ENCODE measurements at regions not wholly inside any gene's neighbourhood (a gene's known extent, or its start where the extent isn't known, plus 50 kb on each side); places are given as distances from the start of the nearest gene placed in this dataset.

DNA sequence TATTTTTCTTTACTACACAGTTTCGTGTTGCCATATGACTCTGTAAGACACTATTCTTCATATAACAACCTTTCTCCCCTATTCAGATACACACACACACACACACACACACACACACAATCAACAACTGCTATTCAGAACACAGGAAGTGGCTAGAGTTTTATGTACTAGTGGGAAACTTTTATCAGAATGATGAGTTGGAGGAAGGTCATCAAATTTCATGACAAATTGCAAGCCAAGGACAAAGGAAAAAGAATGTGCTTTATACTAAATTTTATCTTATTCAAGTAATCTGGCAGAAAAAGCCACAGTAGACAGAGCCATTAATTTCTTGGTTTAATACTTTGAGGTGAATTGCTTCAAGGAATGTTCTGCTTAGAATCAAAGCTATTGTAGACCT, 899.8 kb downstream of the ROBO2 start:
- no peak for DNase-seq (ENCODE audit: low spot score)
- TF ChIP-seq, protein P1, sequence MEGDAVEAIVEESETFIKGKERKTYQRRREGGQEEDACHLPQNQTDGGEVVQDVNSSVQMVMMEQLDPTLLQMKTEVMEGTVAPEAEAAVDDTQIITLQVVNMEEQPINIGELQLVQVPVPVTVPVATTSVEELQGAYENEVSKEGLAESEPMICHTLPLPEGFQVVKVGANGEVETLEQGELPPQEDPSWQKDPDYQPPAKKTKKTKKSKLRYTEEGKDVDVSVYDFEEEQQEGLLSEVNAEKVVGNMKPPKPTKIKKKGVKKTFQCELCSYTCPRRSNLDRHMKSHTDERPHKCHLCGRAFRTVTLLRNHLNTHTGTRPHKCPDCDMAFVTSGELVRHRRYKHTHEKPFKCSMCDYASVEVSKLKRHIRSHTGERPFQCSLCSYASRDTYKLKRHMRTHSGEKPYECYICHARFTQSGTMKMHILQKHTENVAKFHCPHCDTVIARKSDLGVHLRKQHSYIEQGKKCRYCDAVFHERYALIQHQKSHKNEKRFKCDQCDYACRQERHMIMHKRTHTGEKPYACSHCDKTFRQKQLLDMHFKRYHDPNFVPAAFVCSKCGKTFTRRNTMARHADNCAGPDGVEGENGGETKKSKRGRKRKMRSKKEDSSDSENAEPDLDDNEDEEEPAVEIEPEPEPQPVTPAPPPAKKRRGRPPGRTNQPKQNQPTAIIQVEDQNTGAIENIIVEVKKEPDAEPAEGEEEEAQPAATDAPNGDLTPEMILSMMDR (IDR thresholded peaks at IDR 0.05) = no peak
- Histone ChIP-seq H3K9me3 (no peaks in the 10 kb centered on the region), H3K27ac (no peak overlapping the region), H3K4me1 (no peaks in the 10 kb centered on the region), H3K4me3 (no peak overlapping the region), H3K36me3 (no peaks in the 10 kb centered on the region), H3K27me3 (no peaks in the 10 kb centered on the region)

DNA sequence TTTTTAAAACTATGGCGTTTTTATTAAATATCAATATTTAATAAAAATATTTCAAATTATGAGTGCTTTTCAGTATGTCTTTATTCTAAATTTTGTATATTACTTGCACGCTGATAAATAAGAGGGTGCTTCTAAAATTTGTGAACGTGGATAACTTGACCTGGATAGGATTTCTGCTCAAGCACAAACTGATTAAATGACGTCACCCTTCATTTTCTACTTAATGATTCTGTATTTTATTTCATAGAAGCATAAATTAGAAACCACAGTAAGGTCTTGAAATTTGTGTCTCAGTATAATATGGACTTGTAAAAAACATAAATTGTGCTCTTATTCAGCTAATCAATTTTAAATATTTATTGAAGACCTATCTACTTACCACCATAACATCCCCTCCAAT, 903.7 kb downstream of the ROBO2 start:
- no peaks in the 10 kb centered on the region for H3K9me3 ChIP-seq
- no peaks in the 10 kb centered on the region for H3K4me1 ChIP-seq
- H3K27ac ChIP-seq = no peak overlapping the region
- DNase-seq (ENCODE audit: low spot score) = no peak
- TF ChIP-seq, protein P1 (IDR thresholded peaks at IDR 0.05) = no peak
- H3K27me3 ChIP-seq = no peaks in the 10 kb centered on the region
- no peak overlapping the region for H3K4me3 ChIP-seq
- no peaks in the 10 kb centered on the region for H3K36me3 ChIP-seq

DNA sequence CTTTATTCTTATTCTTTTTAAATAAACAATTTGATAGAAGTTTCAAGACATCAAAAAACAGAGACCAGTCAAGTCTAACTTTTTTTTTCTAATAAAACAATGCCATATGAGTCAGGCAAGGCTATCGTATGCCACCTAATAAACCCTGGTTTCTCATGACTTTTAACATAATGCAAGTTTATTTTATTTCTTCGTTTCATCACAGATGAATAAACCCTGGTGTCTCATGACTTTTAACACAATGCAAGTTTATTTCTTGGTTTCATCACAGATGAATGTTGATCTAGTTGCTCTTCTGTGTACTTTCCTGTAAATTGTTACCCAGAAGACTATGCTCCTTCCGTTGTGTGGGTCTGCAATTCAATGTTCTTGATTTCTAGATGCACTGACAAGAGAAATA, 905.4 kb downstream of the ROBO2 start:
- Histone ChIP-seq H3K4me3 (no peak overlapping the region), H3K27me3 (no peaks in the 10 kb centered on the region), H3K9me3 (no peaks in the 10 kb centered on the region), H3K4me1 (no peaks in the 10 kb centered on the region), H3K27ac (no peak overlapping the region), H3K36me3 (no peaks in the 10 kb centered on the region)
- DNase-seq (ENCODE audit: low spot score) = no peak
- TF ChIP-seq, protein P1 (IDR thresholded peaks at IDR 0.05) = no peak

DNA sequence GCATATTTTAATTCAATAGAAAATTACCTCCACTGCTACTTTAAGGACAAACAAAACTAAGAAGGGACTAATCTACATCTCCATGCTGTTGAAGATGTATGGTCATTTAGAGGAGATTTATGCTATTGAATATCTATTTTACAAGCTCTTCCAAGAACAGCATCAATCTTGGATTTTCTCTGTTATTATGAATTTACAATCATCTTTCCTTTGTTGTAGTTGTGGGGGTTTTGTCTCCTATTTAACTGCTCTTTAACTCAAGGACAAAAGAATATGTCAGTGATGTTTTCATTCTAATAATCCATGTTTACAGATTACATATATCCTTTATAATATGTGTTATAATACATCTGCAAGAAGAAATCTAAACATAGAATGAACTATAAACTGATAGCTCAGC, 907.8 kb downstream of the ROBO2 start:
- Histone ChIP-seq H3K9me3 (peaks cover 0 to 1% of the 10 kb centered on the region in 2 donors), H3K36me3 (no peaks in the 10 kb centered on the region), H3K27ac (no peak overlapping the region), H3K4me3 (no peak overlapping the region), H3K27me3 (no peaks in the 10 kb centered on the region), H3K4me1 (no peaks in the 10 kb centered on the region)
- DNase-seq (ENCODE audit: low spot score) = no peak
- TF ChIP-seq, protein P1 (IDR thresholded peaks at IDR 0.05) = no peak

DNA sequence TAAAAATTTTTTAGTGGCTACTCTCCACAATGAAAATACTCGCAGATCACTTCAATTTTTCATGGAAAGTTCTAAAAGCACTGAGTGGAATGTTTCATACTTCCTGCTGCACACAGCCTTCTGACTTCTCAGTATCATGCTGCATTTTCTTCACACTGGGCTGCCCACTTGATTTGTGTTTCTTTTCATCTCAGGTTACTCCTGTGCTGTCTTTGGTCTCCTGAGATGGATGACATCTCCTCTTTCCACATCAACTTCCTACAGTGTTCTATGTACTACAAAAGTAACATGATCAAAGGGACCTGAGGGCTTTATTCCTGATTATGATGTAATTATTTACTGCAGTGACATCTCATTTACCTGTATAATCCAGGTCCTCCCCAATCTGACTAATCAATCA, 927.7 kb downstream of the ROBO2 start:
- Histone ChIP-seq H3K36me3 (no peaks in the 10 kb centered on the region), H3K27me3 (no peaks in the 10 kb centered on the region), H3K27ac (no peak overlapping the region), H3K4me1 (no peaks in the 10 kb centered on the region), H3K9me3 (no peaks in the 10 kb centered on the region), H3K4me3 (no peak overlapping the region)
- TF ChIP-seq, protein P1 (IDR thresholded peaks at IDR 0.05) = no peak
- no peak for DNase-seq (ENCODE audit: low spot score)

DNA sequence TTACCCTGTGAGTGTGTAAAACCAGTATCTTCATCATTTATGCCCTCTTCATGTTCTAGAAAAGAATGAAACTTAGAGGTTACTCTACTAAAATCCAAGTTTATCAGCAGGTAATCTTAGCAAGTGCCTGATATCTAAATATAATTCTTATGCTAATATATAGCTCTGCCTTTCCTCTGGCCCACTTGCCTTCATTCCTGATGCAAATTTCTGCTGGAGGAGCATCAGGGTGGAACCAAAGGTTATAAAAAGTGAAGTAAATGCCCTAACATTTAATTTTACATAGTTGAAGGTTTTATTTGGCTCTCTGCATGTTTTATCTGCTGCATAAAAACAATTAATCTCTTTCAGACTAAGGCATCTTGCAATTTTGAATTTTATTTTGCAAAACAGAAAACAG, 936.2 kb downstream of the ROBO2 start:
- H3K36me3 ChIP-seq = no peaks in the 10 kb centered on the region
- H3K9me3 ChIP-seq = no peaks in the 10 kb centered on the region
- H3K4me3 ChIP-seq = no peak overlapping the region
- TF ChIP-seq, protein P1 (IDR thresholded peaks at IDR 0.05) = no peak
- DNase-seq (ENCODE audit: low spot score) = no peak
- no peaks in the 10 kb centered on the region for H3K4me1 ChIP-seq
- no peaks in the 10 kb centered on the region for H3K27me3 ChIP-seq
- H3K27ac ChIP-seq = no peak overlapping the region

All from right atrium auricular region (tissue), 2 donors.